RWPE1 (cell line): ENCODE measurements at regions not wholly inside any gene's neighbourhood (a gene's known extent, or its start where the extent isn't known, plus 50 kb on each side); places are given as distances from the start of the nearest gene placed in this dataset.
"Not testable (repeated sequence)": the region's sequence is repeated elsewhere in the genome, so short reads cannot be mapped to it uniquely, and the experiment has no call there.

Experiments
- CTCF ChIA-PET: fragments of 350-600 bp; sonication (Branson Sonifier 250); formaldehyde crosslinking; extraction: SDS; loops from one replicate; lab custom pipeline; 2021; lab: Yijun Ruan, JAX
- POLR2A ChIA-PET: fragments of 400-600 bp; formaldehyde crosslinking; extraction: SDS; loops from one replicate; lab custom pipeline; 2020; ENCODE audit warnings: antibody characterized with exemption; ENCODE audit not compliant: low non-redundant PET; lab: Yijun Ruan, JAX
- DNase-seq: peaks from one replicate; pipeline ENCODE4 v3.0.0; 2012; ENCODE audit warnings: low spot score
- H3K27ac ChIP-seq: fragments of 450-650 bp; 2 replicates; pipeline ENCODE4 v1.5.1; 2017
- TF ChIP-seq, protein P1 (sequence below): fragments of 450-650 bp; conservative IDR thresholded peaks from 2 replicates; pipeline ENCODE4 v1.5.1; 2017; ENCODE audit warnings: low read depth, mild to moderate bottlenecking

GRCh38 chr7:49644396-49645166 is 128.9 kb upstream of the VWC2 start:
- TF ChIP-seq, protein P1, sequence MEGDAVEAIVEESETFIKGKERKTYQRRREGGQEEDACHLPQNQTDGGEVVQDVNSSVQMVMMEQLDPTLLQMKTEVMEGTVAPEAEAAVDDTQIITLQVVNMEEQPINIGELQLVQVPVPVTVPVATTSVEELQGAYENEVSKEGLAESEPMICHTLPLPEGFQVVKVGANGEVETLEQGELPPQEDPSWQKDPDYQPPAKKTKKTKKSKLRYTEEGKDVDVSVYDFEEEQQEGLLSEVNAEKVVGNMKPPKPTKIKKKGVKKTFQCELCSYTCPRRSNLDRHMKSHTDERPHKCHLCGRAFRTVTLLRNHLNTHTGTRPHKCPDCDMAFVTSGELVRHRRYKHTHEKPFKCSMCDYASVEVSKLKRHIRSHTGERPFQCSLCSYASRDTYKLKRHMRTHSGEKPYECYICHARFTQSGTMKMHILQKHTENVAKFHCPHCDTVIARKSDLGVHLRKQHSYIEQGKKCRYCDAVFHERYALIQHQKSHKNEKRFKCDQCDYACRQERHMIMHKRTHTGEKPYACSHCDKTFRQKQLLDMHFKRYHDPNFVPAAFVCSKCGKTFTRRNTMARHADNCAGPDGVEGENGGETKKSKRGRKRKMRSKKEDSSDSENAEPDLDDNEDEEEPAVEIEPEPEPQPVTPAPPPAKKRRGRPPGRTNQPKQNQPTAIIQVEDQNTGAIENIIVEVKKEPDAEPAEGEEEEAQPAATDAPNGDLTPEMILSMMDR, result no peak
- DNase-seq, result no peak
- ChIA-PET CTCF (no interaction called here), POLR2A (no interaction called here)
- H3K27ac ChIP-seq, result no peak overlapping the region

DNA sequence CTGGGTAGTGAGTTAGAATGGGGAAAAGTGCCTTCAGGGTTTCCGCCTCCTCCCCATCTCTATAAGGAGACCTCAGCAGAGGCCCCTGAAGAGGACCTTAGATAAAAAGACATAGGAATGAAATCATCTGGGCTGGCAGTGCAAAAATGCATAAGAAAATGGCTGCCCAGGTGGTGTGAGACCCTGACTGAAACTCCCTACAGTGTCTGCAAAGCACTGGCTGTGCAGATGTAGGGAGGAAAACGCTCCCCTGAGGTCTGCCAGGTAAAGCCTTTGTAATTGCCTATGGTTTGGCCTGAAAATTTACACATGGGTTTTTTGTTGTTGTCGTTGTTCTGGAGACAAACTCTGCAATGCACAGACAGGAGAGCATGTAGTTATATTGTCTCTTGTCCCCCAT is 128.1 kb upstream of the VWC2 start:
- ChIA-PET CTCF (no interaction called here), POLR2A (no interaction called here)
- TF ChIP-seq, protein P1, result no peak
- no peak overlapping the region for H3K27ac ChIP-seq
- no peak for DNase-seq

DNA sequence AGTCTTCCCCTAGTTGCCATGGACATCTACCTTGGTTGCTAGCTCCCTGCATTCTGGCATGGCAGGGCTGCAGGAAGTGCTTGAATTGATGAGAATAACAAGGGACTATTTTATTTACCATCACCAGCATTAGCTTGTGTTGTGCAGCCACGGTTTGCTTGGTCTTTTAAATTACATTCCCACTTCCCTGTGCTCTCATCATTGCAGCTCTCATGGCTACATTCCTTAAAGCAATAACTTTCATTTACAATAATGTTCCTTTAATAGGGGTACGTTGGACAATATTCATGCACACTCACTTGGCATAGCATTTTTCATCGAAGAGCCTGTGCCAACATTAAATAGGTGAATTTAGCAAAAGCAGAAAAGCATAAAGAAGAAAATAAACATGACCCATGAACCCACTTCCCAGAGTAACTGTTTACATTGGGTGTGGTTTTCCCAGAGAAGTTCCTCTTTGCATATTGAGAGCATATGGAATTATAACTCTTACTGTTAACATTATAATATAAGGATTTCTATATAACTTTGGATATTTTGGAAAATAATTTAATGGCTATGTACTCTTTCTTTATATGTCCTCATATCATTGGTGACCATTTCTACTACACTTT is 113.2 kb upstream of the VWC2 start:
- no peak overlapping the region for H3K27ac ChIP-seq
- TF ChIP-seq, protein P1, result no peak
- ChIA-PET CTCF (no interaction called here), POLR2A (no interaction called here)
- no peak for DNase-seq

GRCh38 chr7:49660976-49661375 is 112.5 kb upstream of the VWC2 start:
- TF ChIP-seq, protein P1, result no peak
- no peak for DNase-seq
- H3K27ac ChIP-seq, result no peak overlapping the region
- ChIA-PET POLR2A (no interaction called here), CTCF (no interaction called here)

- H3K27ac ChIP-seq, DNase-seq, POLR2A ChIA-PET, CTCF ChIA-PET: not testable (repeated sequence)
Measured at GRCh38 chr7:49665963-49666362, 107.5 kb upstream of the VWC2 start.

DNA sequence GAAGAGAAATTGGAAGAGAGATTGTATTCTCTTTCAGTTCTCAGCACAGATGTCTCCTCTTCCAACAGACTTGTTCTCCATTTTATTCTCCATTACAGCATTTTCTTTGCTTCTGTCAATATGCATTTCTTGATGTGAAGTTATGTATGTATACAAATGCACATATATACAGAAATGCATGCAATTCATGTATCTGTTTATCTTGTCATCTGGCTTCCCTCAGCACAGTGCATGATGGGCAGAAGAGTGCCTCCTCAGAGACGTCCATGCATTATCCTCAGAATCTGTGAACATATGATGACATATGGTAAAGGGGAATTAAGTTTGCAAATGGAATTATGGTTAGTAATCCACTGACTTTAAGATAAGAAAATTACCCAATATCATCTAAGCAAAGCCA is 106.7 kb upstream of the VWC2 start:
- H3K27ac ChIP-seq, result no peak overlapping the region
- DNase-seq, result no peak
- ChIA-PET POLR2A (no interaction called here), CTCF (no interaction called here)
- TF ChIP-seq, protein P1, result no peak

- DNase-seq, result no peak
- TF ChIP-seq, protein P1, result no peak
- H3K27ac ChIP-seq, result no peak overlapping the region
- ChIA-PET CTCF (no interaction called here), POLR2A (no interaction called here)
Measured at GRCh38 chr7:49669285-49669684, 104.2 kb upstream of the VWC2 start.
